ENCODE measurements at regions not wholly inside any gene's neighbourhood (a gene's known extent, or its start where the extent isn't known, plus 50 kb on each side); places are given as distances from the start of the nearest gene placed in this dataset.

DNA sequence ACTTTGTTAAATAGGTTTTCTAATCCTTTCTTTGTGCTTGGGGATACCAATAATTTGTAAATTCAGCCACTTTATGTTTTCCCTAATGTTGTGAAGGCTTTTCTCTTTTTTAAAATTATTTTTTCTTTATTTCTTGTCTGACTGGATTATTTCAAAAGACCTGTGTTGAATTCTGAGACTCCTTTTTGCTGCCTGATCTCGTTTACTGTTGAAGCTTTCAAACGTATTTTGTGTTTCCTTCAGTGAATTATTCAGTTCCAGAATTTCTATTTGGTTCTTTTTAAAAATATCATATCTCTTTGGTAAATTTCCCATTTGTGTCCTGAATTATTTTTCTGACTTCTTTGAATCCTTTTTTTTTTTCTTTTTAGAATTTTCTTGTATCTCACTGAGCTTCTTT, 241.6 kb downstream of the LRIG3 start:
- TF ChIP-seq FOXA1 (IDR thresholded peaks at IDR 0.05) (no peak), SP1 (IDR thresholded peaks at IDR 0.05) (no peak), RXRA (IDR thresholded peaks at IDR 0.05) (no peak), TAF1 (conservative IDR thresholded peaks at IDR 0.05) (no peak), GABPA (IDR thresholded peaks at IDR 0.05 in 1 of 2, conservative IDR thresholded peaks at IDR 0.05 in 1 of 2) (no peak), YY1 (IDR thresholded peaks at IDR 0.05) (no peak), NR2F2 (IDR thresholded peaks at IDR 0.05) (no peak)
- TF ChIP-seq, protein P1, sequence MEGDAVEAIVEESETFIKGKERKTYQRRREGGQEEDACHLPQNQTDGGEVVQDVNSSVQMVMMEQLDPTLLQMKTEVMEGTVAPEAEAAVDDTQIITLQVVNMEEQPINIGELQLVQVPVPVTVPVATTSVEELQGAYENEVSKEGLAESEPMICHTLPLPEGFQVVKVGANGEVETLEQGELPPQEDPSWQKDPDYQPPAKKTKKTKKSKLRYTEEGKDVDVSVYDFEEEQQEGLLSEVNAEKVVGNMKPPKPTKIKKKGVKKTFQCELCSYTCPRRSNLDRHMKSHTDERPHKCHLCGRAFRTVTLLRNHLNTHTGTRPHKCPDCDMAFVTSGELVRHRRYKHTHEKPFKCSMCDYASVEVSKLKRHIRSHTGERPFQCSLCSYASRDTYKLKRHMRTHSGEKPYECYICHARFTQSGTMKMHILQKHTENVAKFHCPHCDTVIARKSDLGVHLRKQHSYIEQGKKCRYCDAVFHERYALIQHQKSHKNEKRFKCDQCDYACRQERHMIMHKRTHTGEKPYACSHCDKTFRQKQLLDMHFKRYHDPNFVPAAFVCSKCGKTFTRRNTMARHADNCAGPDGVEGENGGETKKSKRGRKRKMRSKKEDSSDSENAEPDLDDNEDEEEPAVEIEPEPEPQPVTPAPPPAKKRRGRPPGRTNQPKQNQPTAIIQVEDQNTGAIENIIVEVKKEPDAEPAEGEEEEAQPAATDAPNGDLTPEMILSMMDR (IDR thresholded peaks at IDR 0.05; ENCODE audit: low read depth, low read length, missing input control): no peak
- TF ChIP-seq, protein P2, sequence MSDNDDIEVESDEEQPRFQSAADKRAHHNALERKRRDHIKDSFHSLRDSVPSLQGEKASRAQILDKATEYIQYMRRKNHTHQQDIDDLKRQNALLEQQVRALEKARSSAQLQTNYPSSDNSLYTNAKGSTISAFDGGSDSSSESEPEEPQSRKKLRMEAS (IDR thresholded peaks at IDR 0.05): no peak
- TF ChIP-seq, protein P3, sequence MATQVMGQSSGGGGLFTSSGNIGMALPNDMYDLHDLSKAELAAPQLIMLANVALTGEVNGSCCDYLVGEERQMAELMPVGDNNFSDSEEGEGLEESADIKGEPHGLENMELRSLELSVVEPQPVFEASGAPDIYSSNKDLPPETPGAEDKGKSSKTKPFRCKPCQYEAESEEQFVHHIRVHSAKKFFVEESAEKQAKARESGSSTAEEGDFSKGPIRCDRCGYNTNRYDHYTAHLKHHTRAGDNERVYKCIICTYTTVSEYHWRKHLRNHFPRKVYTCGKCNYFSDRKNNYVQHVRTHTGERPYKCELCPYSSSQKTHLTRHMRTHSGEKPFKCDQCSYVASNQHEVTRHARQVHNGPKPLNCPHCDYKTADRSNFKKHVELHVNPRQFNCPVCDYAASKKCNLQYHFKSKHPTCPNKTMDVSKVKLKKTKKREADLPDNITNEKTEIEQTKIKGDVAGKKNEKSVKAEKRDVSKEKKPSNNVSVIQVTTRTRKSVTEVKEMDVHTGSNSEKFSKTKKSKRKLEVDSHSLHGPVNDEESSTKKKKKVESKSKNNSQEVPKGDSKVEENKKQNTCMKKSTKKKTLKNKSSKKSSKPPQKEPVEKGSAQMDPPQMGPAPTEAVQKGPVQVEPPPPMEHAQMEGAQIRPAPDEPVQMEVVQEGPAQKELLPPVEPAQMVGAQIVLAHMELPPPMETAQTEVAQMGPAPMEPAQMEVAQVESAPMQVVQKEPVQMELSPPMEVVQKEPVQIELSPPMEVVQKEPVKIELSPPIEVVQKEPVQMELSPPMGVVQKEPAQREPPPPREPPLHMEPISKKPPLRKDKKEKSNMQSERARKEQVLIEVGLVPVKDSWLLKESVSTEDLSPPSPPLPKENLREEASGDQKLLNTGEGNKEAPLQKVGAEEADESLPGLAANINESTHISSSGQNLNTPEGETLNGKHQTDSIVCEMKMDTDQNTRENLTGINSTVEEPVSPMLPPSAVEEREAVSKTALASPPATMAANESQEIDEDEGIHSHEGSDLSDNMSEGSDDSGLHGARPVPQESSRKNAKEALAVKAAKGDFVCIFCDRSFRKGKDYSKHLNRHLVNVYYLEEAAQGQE (IDR thresholded peaks at IDR 0.05): no peak
- TF ChIP-seq, protein P4, sequence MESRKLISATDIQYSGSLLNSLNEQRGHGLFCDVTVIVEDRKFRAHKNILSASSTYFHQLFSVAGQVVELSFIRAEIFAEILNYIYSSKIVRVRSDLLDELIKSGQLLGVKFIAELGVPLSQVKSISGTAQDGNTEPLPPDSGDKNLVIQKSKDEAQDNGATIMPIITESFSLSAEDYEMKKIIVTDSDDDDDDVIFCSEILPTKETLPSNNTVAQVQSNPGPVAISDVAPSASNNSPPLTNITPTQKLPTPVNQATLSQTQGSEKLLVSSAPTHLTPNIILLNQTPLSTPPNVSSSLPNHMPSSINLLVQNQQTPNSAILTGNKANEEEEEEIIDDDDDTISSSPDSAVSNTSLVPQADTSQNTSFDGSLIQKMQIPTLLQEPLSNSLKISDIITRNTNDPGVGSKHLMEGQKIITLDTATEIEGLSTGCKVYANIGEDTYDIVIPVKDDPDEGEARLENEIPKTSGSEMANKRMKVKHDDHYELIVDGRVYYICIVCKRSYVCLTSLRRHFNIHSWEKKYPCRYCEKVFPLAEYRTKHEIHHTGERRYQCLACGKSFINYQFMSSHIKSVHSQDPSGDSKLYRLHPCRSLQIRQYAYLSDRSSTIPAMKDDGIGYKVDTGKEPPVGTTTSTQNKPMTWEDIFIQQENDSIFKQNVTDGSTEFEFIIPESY (IDR thresholded peaks at IDR 0.05): no peak
- TF ChIP-seq, protein P5, sequence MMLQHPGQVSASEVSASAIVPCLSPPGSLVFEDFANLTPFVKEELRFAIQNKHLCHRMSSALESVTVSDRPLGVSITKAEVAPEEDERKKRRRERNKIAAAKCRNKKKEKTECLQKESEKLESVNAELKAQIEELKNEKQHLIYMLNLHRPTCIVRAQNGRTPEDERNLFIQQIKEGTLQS (IDR thresholded peaks at IDR 0.05): no peak

All from liver (tissue), 3 donors.